ENCODE measurements at regions not wholly inside any gene's neighbourhood (a gene's known extent, or its start where the extent isn't known, plus 50 kb on each side); places are given as distances from the start of the nearest gene placed in this dataset.
A peak's percentile ranks its signal among the peaks of the same experiment; 100 is the strongest.
"Not testable (repeated sequence)": the region's sequence is repeated elsewhere in the genome, so short reads cannot be mapped to it uniquely, and the experiment has no call there.

- DNase-seq = no peak
Measured at GRCh38 chr10:8315619-8316021, 261.1 kb downstream of the GATA3 start.

- no peak for DNase-seq
Measured at GRCh38 chr10:8316284-8316683, 261.8 kb downstream of the GATA3 start.

GRCh38 chr10:8318429-8318828, 263.9 kb downstream of the GATA3 start:
- DNase-seq = not testable (repeated sequence)

GRCh38 chr10:8318956-8319355, 264.5 kb downstream of the GATA3 start:
- DNase-seq = no peak

- no peak for DNase-seq
Measured at GRCh38 chr10:8319704-8320103, 265.2 kb downstream of the GATA3 start.

- no peak for DNase-seq
Measured at GRCh38 chr10:8321990-8322389, 267.5 kb downstream of the GATA3 start.

GRCh38 chr10:8323428-8324054, 269.1 kb downstream of the GATA3 start:
- DNase-seq = no peak

- DNase-seq = no peak
Measured at GRCh38 chr10:8325024-8325980, 270.8 kb downstream of the GATA3 start.

- no peak for DNase-seq
Measured at GRCh38 chr10:8326396-8327139, 272.1 kb downstream of the GATA3 start.

- no peak for DNase-seq
Measured at GRCh38 chr10:8327140-8327423, 272.6 kb downstream of the GATA3 start.

- no peak for DNase-seq
Measured at GRCh38 chr10:8331387-8331786, 276.9 kb downstream of the GATA3 start.

GRCh38 chr10:8331896-8332729, 277.6 kb downstream of the GATA3 start:
- peak; percentile 37 for DNase-seq

GRCh38 chr10:8332730-8333111, 278.2 kb downstream of the GATA3 start:
- no peak for DNase-seq

GRCh38 chr10:8334631-8335030, 280.1 kb downstream of the GATA3 start:
- DNase-seq = no peak

- no peak for DNase-seq
Measured at GRCh38 chr10:8336629-8337331, 282.3 kb downstream of the GATA3 start.

GRCh38 chr10:8337332-8337651, 282.8 kb downstream of the GATA3 start:
- DNase-seq = no peak

GRCh38 chr10:8338177-8338766, 283.8 kb downstream of the GATA3 start:
- DNase-seq = no peak

GRCh38 chr10:8344756-8345155, 290.3 kb downstream of the GATA3 start:
- DNase-seq = no peak

GRCh38 chr10:8346861-8347260, 292.4 kb downstream of the GATA3 start:
- no peak for DNase-seq

- DNase-seq = not testable (repeated sequence)
Measured at GRCh38 chr10:8347614-8348013, 293.1 kb downstream of the GATA3 start.

- DNase-seq = no peak
Measured at GRCh38 chr10:8349610-8350249, 295.2 kb downstream of the GATA3 start.
